Loucy (cell line): ENCODE measurements at regions not wholly inside any gene's neighbourhood (a gene's known extent, or its start where the extent isn't known, plus 50 kb on each side); places are given as distances from the start of the nearest gene placed in this dataset.

ENCODE experiments used
- CTCF ChIP-seq: fragments of 200-600 bp; sonication (generic); conservative IDR thresholded peaks from 2 replicates; pipeline ENCODE4 v1.5.1; 2014; ENCODE audit warnings: mild to moderate bottlenecking, antibody characterized with exemption, low read length
- EZH2phosphoT487 ChIP-seq: fragments of 200-600 bp; IDR thresholded peaks from 2 replicates; pipeline ENCODE4 v1.6.1; 2018; ENCODE audit warnings: antibody characterized with exemption, mild to moderate bottlenecking, moderate library complexity, borderline replicate concordance

GRCh38 chr4:14294611-14295010, 667.1 kb upstream of the BOD1L1 start:
- TF ChIP-seq CTCF (no peak), EZH2phosphoT487 (no peak)
